Stimulated activated CD8-positive, alpha-beta memory T cell treated with anti-CD3 and anti-CD28 coated beads, Interleukin-4, amount 100 ng/mL, for 48 hours (primary cell): ENCODE measurements at regions not wholly inside any gene's neighbourhood (a gene's known extent, or its start where the extent isn't known, plus 50 kb on each side); places are given as distances from the start of the nearest gene placed in this dataset.
"Not testable (repeated sequence)": the region's sequence is repeated elsewhere in the genome, so short reads cannot be mapped to it uniquely, and the experiment has no call there.

Experiments used
- DNase-seq: peaks from one replicate; pipeline ENCODE4 v3.0.0-alpha.2; 2020

GRCh38 chr12:61531195-61531594, 729.0 kb upstream of the USP15 start:
- DNase-seq, result no peak

GRCh38 chr12:61536117-61536516, 724.1 kb upstream of the USP15 start:
- DNase-seq, result no peak

GRCh38 chr12:61536525-61536924, 723.7 kb upstream of the USP15 start:
- no peak for DNase-seq

- DNase-seq, result no peak
These were observed 721.3 kb upstream of the USP15 start for GRCh38 chr12:61538951-61539350.

- DNase-seq, result no peak
These were observed 717.7 kb upstream of the USP15 start for GRCh38 chr12:61542551-61542950.

GRCh38 chr12:61546296-61546695, 713.9 kb upstream of the USP15 start:
- DNase-seq, result no peak

- no peak for DNase-seq
These were observed 707.1 kb upstream of the USP15 start for GRCh38 chr12:61553091-61553490.

- DNase-seq, result no peak
These were observed 705.8 kb upstream of the USP15 start for GRCh38 chr12:61554268-61555008.

GRCh38 chr12:61563665-61564450, 696.3 kb upstream of the USP15 start:
- no peak for DNase-seq

GRCh38 chr12:61564466-61564865, 695.7 kb upstream of the USP15 start:
- no peak for DNase-seq

GRCh38 chr12:61566183-61566582, 694.0 kb upstream of the USP15 start:
- DNase-seq, result no peak

GRCh38 chr12:61574339-61574738, 685.9 kb upstream of the USP15 start:
- DNase-seq, result no peak

- no peak for DNase-seq
These were observed 675.3 kb upstream of the USP15 start for GRCh38 chr12:61584943-61585342.

- not testable (repeated sequence) for DNase-seq
These were observed 669.3 kb upstream of the USP15 start for GRCh38 chr12:61590864-61591263.

- no peak for DNase-seq
These were observed 650.1 kb upstream of the USP15 start for GRCh38 chr12:61610143-61610542.

- DNase-seq, result no peak
These were observed 630.5 kb upstream of the USP15 start for GRCh38 chr12:61629702-61630101.

GRCh38 chr12:61646639-61647038, 613.6 kb upstream of the USP15 start:
- DNase-seq, result no peak

- no peak for DNase-seq
These were observed 612.6 kb upstream of the USP15 start for GRCh38 chr12:61647566-61647965.

- no peak for DNase-seq
These were observed 607.9 kb upstream of the USP15 start for GRCh38 chr12:61652265-61652664.

- DNase-seq, result no peak
These were observed 605.5 kb upstream of the USP15 start for GRCh38 chr12:61654698-61655097.

- DNase-seq, result no peak
These were observed 605.0 kb upstream of the USP15 start for GRCh38 chr12:61655241-61655640.

- DNase-seq, result no peak
These were observed 592.5 kb upstream of the USP15 start for GRCh38 chr12:61667676-61668075.

GRCh38 chr12:61676520-61676919, 583.7 kb upstream of the USP15 start:
- no peak for DNase-seq

- no peak for DNase-seq
These were observed 572.8 kb upstream of the USP15 start for GRCh38 chr12:61687407-61687806.
